NCI-H1105 treated with DMSO at 0.1 percent for 48 hours (cell line): ENCODE measurements at regions not wholly inside any gene's neighbourhood (a gene's known extent, or its start where the extent isn't known, plus 50 kb on each side); places are given as distances from the start of the nearest gene placed in this dataset.

Source experiments
- DNase-seq: peaks from one replicate; lab custom pipeline; 2025; lab: John Stamatoyannopoulos, UW

- no peak for DNase-seq
These were observed 250.3 kb upstream of the EPHA4 start for GRCh38 chr2:221822416-221822815.

GRCh38 chr2:221818616-221819320, 246.7 kb upstream of the EPHA4 start:
- DNase-seq: peak; percentile 54

- no peak for DNase-seq
These were observed 245.8 kb upstream of the EPHA4 start for GRCh38 chr2:221817878-221818277.

DNA sequence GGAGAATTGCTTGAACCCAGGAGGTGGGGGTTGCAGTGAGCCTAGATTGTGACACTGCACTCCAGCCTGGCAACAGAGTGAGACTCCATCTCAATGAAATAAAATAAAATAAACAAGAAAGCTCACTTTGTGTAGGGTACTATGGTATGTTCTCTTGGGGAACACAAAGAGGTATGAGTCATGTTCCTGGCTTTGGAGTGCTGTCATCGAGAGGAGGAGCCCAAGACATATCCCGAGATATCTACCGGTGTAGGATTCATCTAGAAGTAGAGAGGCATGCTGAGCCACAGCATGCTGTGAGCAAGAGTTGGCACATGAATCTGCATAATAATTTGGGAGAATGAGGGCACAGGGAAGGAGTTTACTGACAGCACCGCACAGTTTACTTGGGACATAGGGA, 244.9 kb upstream of the EPHA4 start:
- no peak for DNase-seq

DNA sequence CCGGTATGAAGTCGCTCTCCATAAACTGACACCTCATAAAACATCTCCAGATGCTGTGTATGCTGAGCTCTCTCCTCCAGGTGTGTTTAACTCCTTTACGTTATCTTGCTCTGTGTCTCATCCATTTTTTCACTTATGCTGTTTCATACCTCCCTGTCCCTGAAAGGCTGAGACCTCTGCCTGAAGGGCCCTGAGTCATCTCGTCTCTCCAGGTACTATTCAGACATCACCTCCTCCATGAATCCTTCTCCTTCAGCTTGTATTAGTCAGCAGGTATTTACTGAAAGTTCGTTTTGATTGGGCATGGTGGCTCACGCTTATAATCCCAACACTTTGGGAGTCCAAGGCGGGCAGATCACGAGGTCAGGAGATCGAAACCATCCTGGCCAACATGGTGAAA, 244.5 kb upstream of the EPHA4 start:
- DNase-seq: no peak

DNA sequence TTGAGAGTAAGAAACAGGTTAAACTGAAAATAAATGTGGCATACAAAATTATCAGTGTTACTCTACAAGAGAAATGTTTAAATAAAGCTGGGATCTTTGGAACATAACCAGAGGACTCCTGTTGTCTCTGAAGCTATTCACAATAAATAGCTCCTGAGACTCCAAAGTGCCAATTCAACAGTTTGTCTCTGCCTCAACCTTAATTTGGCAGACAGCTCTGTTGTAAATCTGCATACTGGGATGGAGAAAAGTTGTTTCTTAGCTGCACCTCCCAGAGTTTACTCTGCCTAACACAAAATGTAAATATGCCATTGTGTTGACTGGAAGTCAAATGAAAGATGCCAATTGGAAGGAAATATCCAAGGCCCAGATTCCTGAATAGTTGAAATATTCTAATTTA, 238.5 kb upstream of the EPHA4 start:
- DNase-seq: no peak

GRCh38 chr2:221810245-221810644, 238.1 kb upstream of the EPHA4 start:
- DNase-seq: no peak

DNA sequence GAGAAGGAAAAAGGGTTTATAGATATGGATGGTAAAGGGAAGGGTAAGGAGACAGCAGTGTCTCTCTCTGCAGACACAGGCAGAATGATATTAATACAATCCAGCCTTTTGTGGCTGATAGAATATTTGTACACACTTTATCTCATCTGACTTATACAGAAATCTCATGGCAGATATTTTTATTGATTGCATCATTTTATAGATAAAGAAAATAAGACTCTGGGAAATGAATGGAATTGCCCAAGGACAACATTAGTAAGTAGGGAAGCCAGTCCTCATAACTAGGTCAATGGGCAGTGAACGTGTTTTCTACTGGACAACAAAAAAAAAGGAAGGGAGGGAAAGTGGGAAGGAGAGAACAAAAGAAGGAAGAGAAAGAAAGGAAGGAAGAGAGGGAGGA, 236.4 kb upstream of the EPHA4 start:
- DNase-seq: no peak

GRCh38 chr2:221807706-221808105, 235.6 kb upstream of the EPHA4 start:
- DNase-seq: no peak

GRCh38 chr2:221802089-221802488, 230.0 kb upstream of the EPHA4 start:
- DNase-seq: no peak

GRCh38 chr2:221792971-221793521, 220.9 kb upstream of the EPHA4 start:
- no peak for DNase-seq

DNA sequence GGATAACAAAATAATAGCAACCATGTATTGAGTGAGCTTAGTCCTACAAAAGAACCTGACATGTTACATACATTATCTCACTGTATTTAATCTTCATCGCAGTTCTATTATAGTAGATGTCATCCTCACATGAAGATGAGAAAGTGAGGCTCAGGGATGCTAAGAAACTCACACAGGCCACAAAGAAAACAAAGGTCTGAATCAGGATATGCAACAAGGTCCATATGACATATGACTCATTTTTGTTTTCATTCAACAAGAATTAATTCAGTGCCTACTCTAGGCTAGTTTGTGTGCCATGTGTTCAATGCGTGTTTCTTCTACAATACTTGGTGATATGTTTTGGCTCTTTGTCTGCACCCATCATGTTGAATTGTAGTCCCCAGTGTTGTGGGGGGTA, 219.7 kb upstream of the EPHA4 start:
- DNase-seq: no peak

GRCh38 chr2:221787561-221787960, 215.5 kb upstream of the EPHA4 start:
- no peak for DNase-seq

DNA sequence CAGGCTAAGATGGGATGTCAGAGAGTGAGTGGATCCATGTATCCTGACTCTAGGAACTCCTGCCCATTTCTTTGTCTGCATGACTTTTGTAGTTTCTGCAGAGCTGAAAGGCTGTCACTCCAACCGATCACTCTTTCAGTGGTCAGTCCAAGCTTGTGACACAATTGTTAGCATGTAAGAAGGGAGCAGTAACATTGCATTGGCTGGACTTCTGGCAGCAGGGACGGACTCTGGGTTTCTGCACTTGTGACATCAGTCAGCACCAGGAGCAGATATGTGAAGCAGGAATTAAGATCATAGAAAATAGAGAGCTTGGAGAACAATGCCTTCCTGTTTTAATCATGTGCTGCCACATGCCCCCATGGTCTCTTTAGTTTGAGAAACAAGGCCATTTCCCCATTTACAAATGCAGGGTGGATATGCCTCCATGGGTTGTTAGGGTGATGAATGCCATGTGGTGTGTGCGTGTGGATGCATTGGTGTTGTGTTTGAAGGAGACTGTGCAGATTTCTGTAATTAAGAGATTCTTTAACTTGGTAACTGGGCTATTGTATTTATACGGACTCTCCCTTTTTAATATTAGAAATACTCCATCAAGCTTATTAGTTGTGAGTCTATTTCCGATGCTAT, 214.3 kb upstream of the EPHA4 start:
- no peak for DNase-seq

DNA sequence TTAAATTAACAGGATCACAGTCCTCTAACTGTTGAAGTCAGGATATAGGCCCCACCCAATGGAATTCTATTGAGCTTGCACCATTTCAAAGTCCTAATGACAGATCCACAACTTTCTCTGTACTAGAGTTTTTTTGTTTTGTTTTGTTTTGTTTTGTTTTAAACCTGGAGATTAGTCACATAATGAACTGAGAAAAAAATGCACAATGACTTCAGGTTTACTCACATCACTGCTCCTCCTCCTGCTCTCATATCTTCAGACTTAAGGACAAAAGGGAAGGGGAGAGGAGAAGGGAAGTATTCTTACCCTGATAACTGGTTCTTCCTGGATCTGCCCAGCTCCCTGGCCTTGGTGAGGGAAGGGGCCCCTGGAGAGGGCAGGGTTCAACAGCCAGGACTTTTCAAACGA, 208.2 kb upstream of the EPHA4 start:
- DNase-seq: no peak

- DNase-seq: no peak
These were observed 207.5 kb upstream of the EPHA4 start for GRCh38 chr2:221779614-221780067.

- DNase-seq: no peak
These were observed 205.9 kb upstream of the EPHA4 start for GRCh38 chr2:221778025-221778424.

DNA sequence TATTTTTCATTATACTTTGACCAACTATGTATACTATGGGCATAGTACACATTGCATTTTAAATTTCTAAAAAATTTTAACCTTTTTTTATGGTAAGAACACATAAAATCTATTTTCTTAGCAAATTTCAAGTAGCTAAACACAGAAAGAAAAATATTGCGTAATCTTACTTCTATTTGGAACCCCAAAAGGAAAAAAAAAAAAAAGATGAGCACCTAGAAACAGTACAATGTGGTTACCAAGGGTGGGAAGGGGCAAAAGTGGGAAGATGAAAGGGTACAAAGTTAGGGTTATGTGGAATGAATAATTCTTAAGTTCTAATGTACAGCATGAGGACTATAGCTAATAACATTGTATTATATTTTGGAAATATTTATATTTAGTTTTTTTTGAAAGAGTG, 205.0 kb upstream of the EPHA4 start:
- no peak for DNase-seq

- no peak for DNase-seq
These were observed 203.0 kb upstream of the EPHA4 start for GRCh38 chr2:221775096-221775495.

- DNase-seq: no peak
These were observed 202.0 kb upstream of the EPHA4 start for GRCh38 chr2:221774136-221774535.

DNA sequence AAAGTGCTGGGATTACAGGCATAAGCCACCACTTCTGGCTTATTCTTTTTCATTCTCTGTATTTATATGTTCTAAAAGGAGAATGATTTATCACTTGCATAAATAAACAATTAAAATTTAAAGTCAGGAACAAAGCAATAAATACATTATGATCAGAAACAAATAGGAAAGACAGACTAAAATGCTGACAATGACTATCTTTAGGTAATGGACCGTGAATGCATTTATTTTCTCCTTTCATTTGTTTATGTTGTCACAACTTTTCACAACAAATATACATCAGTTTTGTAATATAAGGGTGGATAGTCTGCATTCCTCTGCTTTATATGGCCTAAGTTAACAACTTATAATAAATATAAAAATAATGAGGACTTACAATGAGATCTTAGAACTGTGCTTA, 199.2 kb upstream of the EPHA4 start:
- DNase-seq: no peak

DNA sequence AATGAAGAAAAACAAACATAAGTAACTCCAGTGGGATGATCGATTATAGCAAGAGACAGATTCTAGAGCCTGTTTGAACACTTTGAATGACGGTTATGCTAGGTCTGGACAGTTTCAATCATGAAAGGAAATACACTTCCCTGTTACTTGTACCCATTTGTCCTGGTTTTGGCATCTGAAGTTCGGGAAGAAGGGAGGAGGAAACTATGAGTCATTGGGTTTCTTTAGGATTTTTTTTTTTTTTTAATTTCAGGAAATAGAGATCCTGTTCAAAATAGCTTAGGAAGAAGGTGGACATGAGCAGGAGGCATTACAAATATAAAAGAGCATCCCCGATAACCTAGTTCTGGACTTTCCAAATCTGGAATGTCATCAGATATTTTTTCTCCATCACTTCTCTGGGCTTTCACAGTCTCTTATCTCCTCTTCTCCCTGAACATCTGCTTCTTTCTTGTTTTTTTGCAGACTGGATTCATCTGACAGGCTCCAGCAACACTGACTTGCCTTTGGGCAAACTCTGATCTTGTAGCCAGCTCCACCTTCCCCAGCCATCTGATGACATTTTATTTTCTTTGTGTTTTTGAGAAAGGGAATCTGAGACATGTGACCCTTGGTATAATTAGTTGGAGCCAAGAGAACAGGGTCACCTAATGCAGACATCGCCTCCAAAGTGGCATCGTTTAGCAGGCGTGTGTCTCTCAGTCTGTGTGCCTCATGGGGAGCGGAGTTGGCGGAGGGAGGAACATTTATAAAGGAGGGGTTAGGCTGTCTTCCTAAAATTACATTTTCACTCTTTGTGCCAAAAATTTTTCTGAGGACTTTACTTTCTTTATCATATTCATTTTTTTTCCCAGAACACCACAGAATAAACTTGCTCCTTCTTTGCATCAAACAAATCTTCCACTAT, 195.3 kb upstream of the EPHA4 start:
- no peak for DNase-seq

DNA sequence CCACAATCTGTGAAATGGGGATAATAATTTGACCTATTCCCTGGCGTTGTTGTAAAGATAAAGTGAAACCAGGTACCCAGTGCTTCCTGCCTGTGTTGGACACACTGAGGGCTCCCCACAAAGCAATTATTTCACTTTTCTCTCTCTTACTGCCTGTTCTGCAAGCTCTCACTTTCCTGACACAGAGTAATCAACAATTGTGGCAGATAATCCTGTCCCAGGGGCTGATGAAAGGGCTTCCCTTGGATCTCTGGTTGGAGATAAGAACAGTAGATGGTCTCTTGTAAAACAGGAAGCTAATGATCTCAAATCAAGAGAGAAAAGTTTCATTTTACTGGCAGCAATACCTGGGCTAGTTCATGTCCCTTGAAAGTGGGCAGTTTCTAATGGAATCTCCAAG, 190.4 kb upstream of the EPHA4 start:
- DNase-seq: no peak
